Sigmoid colon (tissue), 6 donors: ENCODE measurements at regions not wholly inside any gene's neighbourhood (a gene's known extent, or its start where the extent isn't known, plus 50 kb on each side); places are given as distances from the start of the nearest gene placed in this dataset.
"Not testable (repeated sequence)": the region's sequence is repeated elsewhere in the genome, so short reads cannot be mapped to it uniquely, and the experiment has no call there.

Experiments
- DNase-seq: peaks from one replicate; pipeline ENCODE4 v3.0.0-alpha.2; 2019
- H3K27ac ChIP-seq, 4 donors: fragments of 200-600 bp; sonication (generic); one replicate each; pipeline ENCODE4 v1.5.1; 2016 to 2019; ENCODE audit warnings: mild to moderate bottlenecking in 1 of 4
- H3K27me3 ChIP-seq, 3 donors: fragments of 200-600 bp; sonication (generic); one replicate each; pipeline ENCODE4 v1.5.1; 2019; ENCODE audit warnings: mild to moderate bottlenecking in 1 of 3
- H3K36me3 ChIP-seq, 4 donors: fragments of 200-600 bp; sonication (generic); one replicate each; pipeline ENCODE4 v1.5.1; 2016 to 2019
- H3K4me1 ChIP-seq, 4 donors: fragments of 200-600 bp; sonication (generic); one replicate each; pipeline ENCODE4 v1.5.1; 2017 to 2019
- H3K4me3 ChIP-seq, 4 donors: fragments of 200-600 bp; sonication (generic); one replicate each; pipeline ENCODE4 v1.5.1; 2017 to 2019; ENCODE audit warnings: mild to moderate bottlenecking in 2 of 4, moderate library complexity in 1 of 4
- H3K9me3 ChIP-seq, 4 donors: fragments of 200-600 bp in 3 of 4; sonication (generic) in 3 of 4; one replicate each; pipeline versions ENCODE4 v1.5.1 to v1.6.1; 2013 to 2019
- EP300 ChIP-seq, 4 donors: sonication (generic); formaldehyde crosslinking; IDR thresholded peaks; one replicate each; pipeline ENCODE4 v1.6.1; 2017; ENCODE audit warnings: antibody characterized with exemption in 4 of 4
- POLR2A ChIP-seq, 2 donors: fragments of 450-650 bp; IDR thresholded peaks; one replicate each; pipeline ENCODE4 v1.6.1; 2016; ENCODE audit warnings: antibody characterized with exemption in 2 of 2, mild to moderate bottlenecking in 2 of 2, moderate library complexity in 2 of 2
- POLR2AphosphoS5 ChIP-seq, 4 donors: sonication (generic); formaldehyde crosslinking; IDR thresholded peaks; one replicate each; pipeline ENCODE4 v1.6.1; 2017; ENCODE audit warnings: antibody characterized with exemption in 4 of 4
- WGBS, 2 donors: extraction: QIAGEN DNeasy Blood & Tissue Kit; methylation state at CpG; one replicate each; pipeline ENCODE4 v1.1.7; 2013; 5-methylcytosine and 5-hydroxymethylcytosine counted together
- intact Hi-C: fragments of 100-400 bp; cut with DNase I; formaldehyde crosslinking; loops from one replicate; pipeline ENCODE4 v1.15.1; 2023
- TF ChIP-seq, protein P1 (sequence below), 4 experiments: fragments of 450-650 bp in 3 of 4; fragments of 200-600 bp in 1 of 4; IDR thresholded peaks; one replicate each; pipeline ENCODE4 v1.5.1; 2016 to 2019; ENCODE audit warnings: antibody characterized with exemption in 4 of 4, mild to moderate bottlenecking in 3 of 4, moderate library complexity in 2 of 4
- donor health status: healthy with polysubstance abuse.
- donor health status: healthy.

DNA sequence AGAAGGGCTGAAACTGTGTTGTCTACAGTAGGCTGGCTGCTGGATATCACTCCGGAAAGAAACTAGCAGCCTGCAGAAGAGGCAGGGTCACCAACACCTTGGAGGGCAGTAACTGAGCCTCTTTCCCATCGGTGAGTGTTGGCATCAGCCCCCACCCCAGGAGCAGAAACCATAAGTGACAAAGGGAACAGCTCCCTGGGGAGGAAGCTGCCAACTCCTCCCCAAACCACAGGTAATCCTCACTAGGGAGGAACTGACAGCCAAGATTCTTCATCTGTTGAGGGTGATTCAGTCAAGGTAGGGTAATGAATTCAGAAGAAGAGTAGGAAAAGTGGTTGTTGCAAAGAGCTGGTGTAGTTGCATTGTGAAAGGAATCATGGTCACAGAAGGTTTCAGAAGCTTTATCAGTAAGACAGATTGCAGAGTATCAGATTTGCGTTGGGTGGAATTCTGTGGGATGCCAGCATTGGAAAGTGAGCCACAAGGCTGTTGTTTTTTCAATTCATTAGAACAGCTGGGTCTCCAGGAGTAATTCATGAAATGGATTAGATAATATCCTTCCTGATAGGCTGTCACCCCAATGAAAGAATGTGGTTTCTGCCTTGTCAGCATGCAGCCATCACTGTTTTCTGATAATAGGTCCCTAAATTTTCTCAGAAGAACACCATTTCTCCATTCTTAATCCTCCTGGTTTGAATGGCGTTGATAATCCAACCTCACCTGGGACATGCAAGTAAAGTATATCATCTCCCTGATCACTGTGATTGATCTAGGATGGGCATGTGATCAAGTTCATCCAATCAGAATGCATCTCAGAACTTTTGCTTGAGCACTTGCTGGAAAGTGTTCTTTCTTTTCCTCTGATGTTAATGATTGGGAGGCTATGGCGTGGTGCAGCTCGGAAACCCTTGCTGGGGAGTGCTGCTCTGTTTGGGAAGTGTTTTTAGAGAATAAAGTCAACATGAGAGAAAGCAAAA is 75.0 kb upstream of the CTBP2 start:
- Histone ChIP-seq H3K27ac (no peak overlapping the region), H3K27me3 (no peaks in the 10 kb centered on the region), H3K9me3 (peaks cover 0 to 8% (median 0%) of the 10 kb centered on the region in 4 donors), H3K36me3 (no peaks in the 10 kb centered on the region), H3K4me1 (no peaks in the 10 kb centered on the region), H3K4me3 (no peak overlapping the region)
- WGBS, 2 donors = 78 to 80% methylated on average over 6 of the region's 6 CpGs
- DNase-seq = no peak
- intact Hi-C loops = no loop called here
- TF ChIP-seq, protein P1, sequence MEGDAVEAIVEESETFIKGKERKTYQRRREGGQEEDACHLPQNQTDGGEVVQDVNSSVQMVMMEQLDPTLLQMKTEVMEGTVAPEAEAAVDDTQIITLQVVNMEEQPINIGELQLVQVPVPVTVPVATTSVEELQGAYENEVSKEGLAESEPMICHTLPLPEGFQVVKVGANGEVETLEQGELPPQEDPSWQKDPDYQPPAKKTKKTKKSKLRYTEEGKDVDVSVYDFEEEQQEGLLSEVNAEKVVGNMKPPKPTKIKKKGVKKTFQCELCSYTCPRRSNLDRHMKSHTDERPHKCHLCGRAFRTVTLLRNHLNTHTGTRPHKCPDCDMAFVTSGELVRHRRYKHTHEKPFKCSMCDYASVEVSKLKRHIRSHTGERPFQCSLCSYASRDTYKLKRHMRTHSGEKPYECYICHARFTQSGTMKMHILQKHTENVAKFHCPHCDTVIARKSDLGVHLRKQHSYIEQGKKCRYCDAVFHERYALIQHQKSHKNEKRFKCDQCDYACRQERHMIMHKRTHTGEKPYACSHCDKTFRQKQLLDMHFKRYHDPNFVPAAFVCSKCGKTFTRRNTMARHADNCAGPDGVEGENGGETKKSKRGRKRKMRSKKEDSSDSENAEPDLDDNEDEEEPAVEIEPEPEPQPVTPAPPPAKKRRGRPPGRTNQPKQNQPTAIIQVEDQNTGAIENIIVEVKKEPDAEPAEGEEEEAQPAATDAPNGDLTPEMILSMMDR (IDR thresholded peaks at IDR 0.05) = no peak
- no peak for TF ChIP-seq POLR2AphosphoS5 (IDR thresholded peaks at IDR 0.05)
- no peak for TF ChIP-seq POLR2A (IDR thresholded peaks at IDR 0.05)
- no peak for TF ChIP-seq EP300 (IDR thresholded peaks at IDR 0.05)

DNA sequence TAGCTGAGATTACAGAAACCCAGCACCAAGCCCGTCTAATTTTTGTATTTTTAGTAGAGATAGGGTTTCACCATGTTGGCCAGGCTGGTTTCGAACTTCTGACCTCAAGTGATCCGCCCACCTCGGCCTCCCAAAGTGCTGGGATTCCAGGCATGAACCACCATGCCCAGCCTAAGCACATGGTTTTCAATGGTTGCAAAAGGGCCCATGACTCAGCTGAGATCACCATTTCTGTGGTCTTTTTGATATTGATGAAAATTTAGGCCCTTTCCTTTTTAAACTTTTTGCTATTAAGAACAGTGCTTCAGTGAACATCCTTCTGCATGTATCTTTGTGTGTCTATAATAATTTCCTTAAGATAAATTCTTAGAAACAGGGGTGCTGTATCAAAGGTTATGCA is 74.2 kb upstream of the CTBP2 start:
- H3K4me3 ChIP-seq, DNase-seq, H3K27me3 ChIP-seq, intact Hi-C loops, H3K9me3 ChIP-seq, H3K27ac ChIP-seq, H3K36me3 ChIP-seq, H3K4me1 ChIP-seq: not testable (repeated sequence)
- WGBS, 2 donors = 86 to 89% methylated on average over 4 of the region's 4 CpGs

GRCh38 chr10:125233726-125234125 is 73.4 kb upstream of the CTBP2 start:
- Histone ChIP-seq H3K9me3 (peaks cover 0 to 8% (median 0%) of the 10 kb centered on the region in 4 donors), H3K36me3 (no peaks in the 10 kb centered on the region), H3K27me3 (no peaks in the 10 kb centered on the region), H3K27ac (no peak overlapping the region), H3K4me3 (no peak overlapping the region), H3K4me1 (no peaks in the 10 kb centered on the region)
- no peak for TF ChIP-seq POLR2AphosphoS5 (IDR thresholded peaks at IDR 0.05)
- no peak for TF ChIP-seq POLR2A (IDR thresholded peaks at IDR 0.05)
- TF ChIP-seq, protein P1 (IDR thresholded peaks at IDR 0.05) = no peak
- no peak for TF ChIP-seq EP300 (IDR thresholded peaks at IDR 0.05)
- DNase-seq = no peak
- 85 to 88% methylated on average over 4 of the region's 4 CpGs for WGBS, 2 donors
- intact Hi-C loops = no loop called here

- no peaks in the 10 kb centered on the region for H3K27me3 ChIP-seq
- H3K27ac ChIP-seq = no peak overlapping the region
- no peak overlapping the region for H3K4me3 ChIP-seq
- WGBS, 2 donors = 88 to 90% methylated on average over 5 of the region's 5 CpGs
- no peak for TF ChIP-seq POLR2AphosphoS5 (IDR thresholded peaks at IDR 0.05)
- no peak for TF ChIP-seq POLR2A (IDR thresholded peaks at IDR 0.05)
- no peak for TF ChIP-seq EP300 (IDR thresholded peaks at IDR 0.05)
- TF ChIP-seq, protein P1 (IDR thresholded peaks at IDR 0.05) = no peak
- intact Hi-C loops = no loop called here
- peaks cover 0 to 4% (median 0%) of the 10 kb centered on the region in 4 donors for H3K9me3 ChIP-seq
- no peaks in the 10 kb centered on the region for H3K36me3 ChIP-seq
- H3K4me1 ChIP-seq = no peaks in the 10 kb centered on the region
- DNase-seq = no peak
Observed at GRCh38 chr10:125232841-125233240, 72.5 kb upstream of the CTBP2 start.

DNA sequence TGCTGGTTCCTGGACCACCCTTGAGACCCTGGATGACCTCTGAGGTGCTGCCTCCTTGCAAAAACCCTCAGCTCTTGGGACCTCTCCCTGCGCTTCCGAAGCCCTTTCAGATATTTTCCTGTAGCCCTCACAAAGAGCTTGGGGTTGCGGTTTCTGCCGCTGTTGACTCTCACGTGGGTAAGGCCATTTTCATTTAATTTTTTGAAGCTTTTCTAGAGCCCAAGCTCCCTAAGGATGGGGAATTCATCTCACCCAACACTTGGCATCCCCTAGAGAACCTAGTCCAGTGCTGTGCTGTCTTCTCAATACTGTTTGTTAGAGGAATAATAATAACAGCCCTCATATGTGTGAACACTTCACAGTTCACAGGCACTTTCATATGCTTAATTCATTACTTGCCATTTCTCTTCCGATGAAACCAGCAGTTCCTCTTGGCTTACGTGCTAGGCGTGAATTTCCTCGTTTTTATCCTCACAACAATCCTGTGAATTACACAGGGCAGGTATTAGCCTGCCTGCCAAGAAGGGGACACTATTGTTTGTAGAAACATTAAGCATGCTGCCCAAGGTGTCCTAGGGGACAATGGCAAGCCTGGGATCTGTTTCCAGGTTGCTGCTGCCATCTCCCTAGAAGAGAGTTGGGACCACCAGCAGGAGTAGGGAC is 71.6 kb upstream of the CTBP2 start:
- DNase-seq = no peak
- Histone ChIP-seq H3K9me3 (peaks cover 0 to 2% (median 0%) of the 10 kb centered on the region in 4 donors), H3K27me3 (no peaks in the 10 kb centered on the region), H3K27ac (no peak overlapping the region), H3K36me3 (no peaks in the 10 kb centered on the region), H3K4me3 (no peak overlapping the region), H3K4me1 (no peaks in the 10 kb centered on the region)
- 90 to 91% methylated on average over 9 of the region's 9 CpGs for WGBS, 2 donors
- intact Hi-C loops = no loop called here
- no peak for TF ChIP-seq POLR2AphosphoS5 (IDR thresholded peaks at IDR 0.05)
- TF ChIP-seq, protein P1 (IDR thresholded peaks at IDR 0.05) = no peak
- TF ChIP-seq POLR2A (IDR thresholded peaks at IDR 0.05) = no peak
- TF ChIP-seq EP300 (IDR thresholded peaks at IDR 0.05) = no peak
